Loucy (cell line): ENCODE measurements at regions not wholly inside any gene's neighbourhood (a gene's known extent, or its start where the extent isn't known, plus 50 kb on each side); places are given as distances from the start of the nearest gene placed in this dataset.

ENCODE experiments used
- H2AFZ ChIP-seq: fragments of 200-600 bp; sonication (generic); 2 replicates; pipeline ENCODE4 v1.6.0; 2016; ENCODE audit warnings: antibody characterized with exemption, mild to moderate bottlenecking, low read length, moderate library complexity
- H3F3A ChIP-seq: fragments of 200-600 bp; 2 replicates; pipeline ENCODE4 v1.6.0; 2016; ENCODE audit warnings: antibody characterized with exemption, low read depth, mild to moderate bottlenecking
- H3K27me3 ChIP-seq: fragments of 200-600 bp; sonication (generic); 2 replicates; pipeline ENCODE4 v1.6.1; 2014; ENCODE audit warnings: low read length, mild to moderate bottlenecking; ENCODE audit not compliant: insufficient read depth, poor library complexity, severe bottlenecking
- H3K36me3 ChIP-seq: fragments of 200-600 bp; sonication (generic); 2 replicates; pipeline ENCODE4 v1.6.1; 2016; ENCODE audit warnings: low read length; ENCODE audit not compliant: insufficient read depth
- H3K4me1 ChIP-seq: fragments of 200-600 bp; sonication (generic); 2 replicates; pipeline ENCODE4 v1.5.1; 2014; ENCODE audit warnings: low read length, mild to moderate bottlenecking; ENCODE audit not compliant: insufficient read depth, poor library complexity, severe bottlenecking
- H3K4me2 ChIP-seq: fragments of 200-600 bp; sonication (generic); 2 replicates; pipeline ENCODE4 v1.6.0; 2014; ENCODE audit warnings: antibody characterized with exemption, low read length, low read depth, mild to moderate bottlenecking; ENCODE audit not compliant: poor library complexity, severe bottlenecking
- H3K4me3 ChIP-seq: fragments of 200-600 bp; sonication (generic); 2 replicates; pipeline ENCODE4 v1.5.1; 2014; ENCODE audit warnings: low read length, mild to moderate bottlenecking, mixed read lengths; ENCODE audit not compliant: poor library complexity, severe bottlenecking
- H3K79me2 ChIP-seq: fragments of 200-600 bp; sonication (generic); 2 replicates; pipeline ENCODE4 v1.6.1; 2014; ENCODE audit warnings: low read length; ENCODE audit not compliant: insufficient read depth
- H3K9ac ChIP-seq: fragments of 200-600 bp; sonication (generic); 2 replicates; pipeline ENCODE4 v1.6.0; 2014; ENCODE audit warnings: mild to moderate bottlenecking, low read depth, low read length, moderate library complexity; ENCODE audit not compliant: poor library complexity, severe bottlenecking
- H3K9me2 ChIP-seq: fragments of 200-600 bp; sonication (generic); replicated peaks from 2 replicates; pipeline ENCODE4 v1.6.1; 2016; ENCODE audit warnings: low read depth, low read length, mixed read lengths
- H3K9me3 ChIP-seq: fragments of 200-600 bp; sonication (generic); 2 replicates; pipeline ENCODE4 v1.6.1; 2014; ENCODE audit warnings: mild to moderate bottlenecking, antibody characterized with exemption, low read length, low read depth; ENCODE audit not compliant: insufficient read depth
- H4K20me1 ChIP-seq: fragments of 200-600 bp; sonication (generic); 2 replicates; pipeline ENCODE4 v1.6.0; 2014; ENCODE audit warnings: antibody characterized with exemption, low read length, mild to moderate bottlenecking; ENCODE audit not compliant: insufficient read depth, poor library complexity, severe bottlenecking
- EZH2phosphoT487 ChIP-seq: fragments of 200-600 bp; IDR thresholded peaks from 2 replicates; pipeline ENCODE4 v1.6.1; 2018; ENCODE audit warnings: antibody characterized with exemption, mild to moderate bottlenecking, moderate library complexity, borderline replicate concordance
- TF ChIP-seq, protein P1 (sequence below): fragments of 200-600 bp; sonication (generic); conservative IDR thresholded peaks from 2 replicates; pipeline ENCODE4 v1.5.1; 2014; ENCODE audit warnings: mild to moderate bottlenecking, antibody characterized with exemption, low read length

DNA sequence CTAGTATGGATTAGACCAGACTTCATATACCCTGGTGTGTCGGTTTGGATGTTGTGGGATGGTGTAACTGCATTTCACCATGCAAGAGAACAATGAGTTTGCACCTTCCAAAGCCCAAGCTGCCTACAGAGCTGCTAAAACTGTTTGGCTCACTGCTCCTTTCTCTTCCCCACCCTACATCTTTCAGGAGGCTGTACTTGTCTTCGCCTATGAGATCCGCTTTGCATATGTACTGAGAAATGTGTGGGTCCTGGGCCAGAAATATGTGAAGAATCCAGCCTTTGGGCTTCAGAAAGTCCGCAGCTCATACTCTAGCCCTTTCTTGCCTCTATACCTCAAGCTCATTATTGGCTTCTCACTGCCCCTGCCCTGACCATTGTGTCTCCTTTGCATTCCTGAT is 1060.0 kb downstream of the NTRK3 start:
- no peak overlapping the region for H3K4me2 ChIP-seq
- no peaks in the 10 kb centered on the region for H3K79me2 ChIP-seq
- no peak overlapping the region for H2AFZ ChIP-seq
- H3K9ac ChIP-seq, result no peak overlapping the region
- no peaks in the 10 kb centered on the region for H3K4me1 ChIP-seq
- H3K9me3 ChIP-seq, result no peaks in the 10 kb centered on the region
- TF ChIP-seq, protein P1, sequence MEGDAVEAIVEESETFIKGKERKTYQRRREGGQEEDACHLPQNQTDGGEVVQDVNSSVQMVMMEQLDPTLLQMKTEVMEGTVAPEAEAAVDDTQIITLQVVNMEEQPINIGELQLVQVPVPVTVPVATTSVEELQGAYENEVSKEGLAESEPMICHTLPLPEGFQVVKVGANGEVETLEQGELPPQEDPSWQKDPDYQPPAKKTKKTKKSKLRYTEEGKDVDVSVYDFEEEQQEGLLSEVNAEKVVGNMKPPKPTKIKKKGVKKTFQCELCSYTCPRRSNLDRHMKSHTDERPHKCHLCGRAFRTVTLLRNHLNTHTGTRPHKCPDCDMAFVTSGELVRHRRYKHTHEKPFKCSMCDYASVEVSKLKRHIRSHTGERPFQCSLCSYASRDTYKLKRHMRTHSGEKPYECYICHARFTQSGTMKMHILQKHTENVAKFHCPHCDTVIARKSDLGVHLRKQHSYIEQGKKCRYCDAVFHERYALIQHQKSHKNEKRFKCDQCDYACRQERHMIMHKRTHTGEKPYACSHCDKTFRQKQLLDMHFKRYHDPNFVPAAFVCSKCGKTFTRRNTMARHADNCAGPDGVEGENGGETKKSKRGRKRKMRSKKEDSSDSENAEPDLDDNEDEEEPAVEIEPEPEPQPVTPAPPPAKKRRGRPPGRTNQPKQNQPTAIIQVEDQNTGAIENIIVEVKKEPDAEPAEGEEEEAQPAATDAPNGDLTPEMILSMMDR, result no peak
- no peak for TF ChIP-seq EZH2phosphoT487
- no peaks in the 10 kb centered on the region for H3K27me3 ChIP-seq
- H3K36me3 ChIP-seq, result no peaks in the 10 kb centered on the region
- H3F3A ChIP-seq, result no peaks in the 10 kb centered on the region
- H3K4me3 ChIP-seq, result no peak overlapping the region
- no peaks in the 10 kb centered on the region for H3K9me2 ChIP-seq
- H4K20me1 ChIP-seq, result no peaks in the 10 kb centered on the region

GRCh38 chr15:87193481-87193880 is 1063.1 kb downstream of the NTRK3 start:
- no peak overlapping the region for H3K9ac ChIP-seq
- no peaks in the 10 kb centered on the region for H3K9me3 ChIP-seq
- TF ChIP-seq, protein P1, result no peak
- no peak for TF ChIP-seq EZH2phosphoT487

DNA sequence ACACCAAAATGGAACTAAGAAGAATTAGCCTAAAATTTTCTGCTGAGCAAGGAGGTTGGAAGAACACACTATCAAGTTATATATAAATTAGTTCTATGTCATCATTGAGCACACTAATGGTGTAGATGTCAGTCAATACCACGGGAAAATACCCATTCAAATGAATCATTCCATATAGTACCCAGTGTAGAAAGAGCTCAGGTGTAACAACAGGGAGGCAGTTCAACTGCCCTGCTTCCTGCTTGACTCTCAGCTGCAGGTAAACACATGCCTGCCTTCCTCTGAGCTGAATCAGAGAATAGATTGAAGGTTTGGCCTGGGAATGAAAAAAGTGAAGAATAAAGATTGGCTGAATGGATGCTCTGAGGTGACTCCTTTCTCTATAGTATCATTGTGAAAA is 1088.0 kb downstream of the AGBL1 start:
- no peaks in the 10 kb centered on the region for H3K9me2 ChIP-seq
- no peaks in the 10 kb centered on the region for H4K20me1 ChIP-seq
- H3K36me3 ChIP-seq, result no peaks in the 10 kb centered on the region
- H3K4me1 ChIP-seq, result no peaks in the 10 kb centered on the region
- no peak overlapping the region for H3K4me2 ChIP-seq
- TF ChIP-seq, protein P1, result no peak
- TF ChIP-seq EZH2phosphoT487, result no peak
- H3F3A ChIP-seq, result no peaks in the 10 kb centered on the region
- no peak overlapping the region for H3K4me3 ChIP-seq
- no peaks in the 10 kb centered on the region for H3K79me2 ChIP-seq
- H3K9ac ChIP-seq, result no peak overlapping the region
- no peaks in the 10 kb centered on the region for H3K27me3 ChIP-seq
- no peak overlapping the region for H2AFZ ChIP-seq
- H3K9me3 ChIP-seq, result no peaks in the 10 kb centered on the region

More at GRCh38 chr15:87193481-87193880, 1063.1 kb downstream of the NTRK3 start:
- no peaks in the 10 kb centered on the region for H3K36me3 ChIP-seq
- H4K20me1 ChIP-seq, result no peaks in the 10 kb centered on the region
- H3K79me2 ChIP-seq, result no peaks in the 10 kb centered on the region
- no peaks in the 10 kb centered on the region for H3K4me1 ChIP-seq
- no peak overlapping the region for H3K4me3 ChIP-seq
- no peaks in the 10 kb centered on the region for H3F3A ChIP-seq
- H2AFZ ChIP-seq, result no peak overlapping the region
- H3K27me3 ChIP-seq, result no peaks in the 10 kb centered on the region
- no peaks in the 10 kb centered on the region for H3K9me2 ChIP-seq
- H3K4me2 ChIP-seq, result no peak overlapping the region
